Mucosa of rectum (tissue), 2 donors: ENCODE measurements at regions not wholly inside any gene's neighbourhood (a gene's known extent, or its start where the extent isn't known, plus 50 kb on each side); places are given as distances from the start of the nearest gene placed in this dataset.

Experiments
- H3K27ac ChIP-seq, 2 donors: one replicate each; pipeline ENCODE4 v1.7.0; 2013; ENCODE audit warnings: inconsistent platforms in 2 of 2, low read depth in 2 of 2, low read length in 2 of 2
- H3K27me3 ChIP-seq, 2 donors: one replicate each; pipeline ENCODE4 v1.7.0; 2013; ENCODE audit warnings: low read length in 2 of 2; ENCODE audit not compliant: control insufficient read depth in 2 of 2, insufficient read depth in 2 of 2
- H3K36me3 ChIP-seq, 2 donors: one replicate each; pipeline ENCODE4 v1.7.0; 2013; ENCODE audit warnings: low read length in 2 of 2; ENCODE audit not compliant: control insufficient read depth in 2 of 2, insufficient read depth in 2 of 2
- H3K4me1 ChIP-seq, 2 donors: one replicate each; pipeline ENCODE4 v1.7.0; 2013; ENCODE audit warnings: low read length in 2 of 2, mild to moderate bottlenecking in 1 of 2; ENCODE audit not compliant: control insufficient read depth in 2 of 2, insufficient read depth in 2 of 2
- H3K4me3 ChIP-seq, 2 donors: one replicate each; pipeline ENCODE4 v1.7.0; 2013; ENCODE audit warnings: low read length in 2 of 2
- H3K9ac ChIP-seq, 2 donors: one replicate each; pipeline ENCODE4 v1.7.0; 2013; ENCODE audit warnings: low read length in 2 of 2, low read depth in 1 of 2, mild to moderate bottlenecking in 1 of 2
- H3K9me3 ChIP-seq, 2 donors: one replicate each; pipeline ENCODE4 v1.7.0; 2013; ENCODE audit warnings: low read length in 2 of 2; ENCODE audit not compliant: control insufficient read depth in 2 of 2
- donor health status: healthy.
- donor health status: Normal muscosa, but diverticular disease.

- Histone ChIP-seq H3K9ac (no peak overlapping the region), H3K9me3 (no peaks in the 10 kb centered on the region), H3K27ac (no peak overlapping the region), H3K4me1 (no peaks in the 10 kb centered on the region), H3K36me3 (no peaks in the 10 kb centered on the region), H3K4me3 (no peak overlapping the region), H3K27me3 (no peaks in the 10 kb centered on the region)
Observed at GRCh38 chr9:120191141-120191540, 388.8 kb downstream of the CDK5RAP2 start.

GRCh38 chr9:120187758-120188157 lies 392.2 kb downstream of the CDK5RAP2 start:
- H3K4me3 ChIP-seq, result no peak overlapping the region
- no peaks in the 10 kb centered on the region for H3K36me3 ChIP-seq
- H3K9me3 ChIP-seq, result no peaks in the 10 kb centered on the region
- H3K4me1 ChIP-seq, result no peaks in the 10 kb centered on the region
- H3K9ac ChIP-seq, result no peak overlapping the region
- H3K27ac ChIP-seq, result no peak overlapping the region
- no peaks in the 10 kb centered on the region for H3K27me3 ChIP-seq

- H3K27ac ChIP-seq, result no peak overlapping the region
- H3K4me1 ChIP-seq, result no peaks in the 10 kb centered on the region
- no peaks in the 10 kb centered on the region for H3K27me3 ChIP-seq
- H3K9me3 ChIP-seq, result no peaks in the 10 kb centered on the region
- H3K4me3 ChIP-seq, result no peak overlapping the region
- H3K36me3 ChIP-seq, result no peaks in the 10 kb centered on the region
- H3K9ac ChIP-seq, result no peak overlapping the region
Observed at GRCh38 chr9:120186276-120186675, 393.7 kb downstream of the CDK5RAP2 start.

GRCh38 chr9:120184266-120184665 lies 395.7 kb downstream of the CDK5RAP2 start:
- H3K4me1 ChIP-seq, result no peaks in the 10 kb centered on the region
- H3K4me3 ChIP-seq, result no peak overlapping the region
- no peak overlapping the region for H3K27ac ChIP-seq
- no peaks in the 10 kb centered on the region for H3K36me3 ChIP-seq
- no peaks in the 10 kb centered on the region for H3K9me3 ChIP-seq
- no peaks in the 10 kb centered on the region for H3K27me3 ChIP-seq
- no peak overlapping the region for H3K9ac ChIP-seq

GRCh38 chr9:120183615-120184014 lies 396.4 kb downstream of the CDK5RAP2 start:
- Histone ChIP-seq H3K9ac (no peak overlapping the region), H3K9me3 (no peaks in the 10 kb centered on the region), H3K4me3 (no peak overlapping the region), H3K4me1 (no peaks in the 10 kb centered on the region), H3K27me3 (no peaks in the 10 kb centered on the region), H3K36me3 (no peaks in the 10 kb centered on the region), H3K27ac (no peak overlapping the region)

GRCh38 chr9:120182011-120182410 lies 398.0 kb downstream of the CDK5RAP2 start:
- Histone ChIP-seq H3K4me3 (no peak overlapping the region), H3K36me3 (no peaks in the 10 kb centered on the region), H3K27me3 (no peaks in the 10 kb centered on the region), H3K4me1 (no peaks in the 10 kb centered on the region), H3K9me3 (no peaks in the 10 kb centered on the region), H3K27ac (no peak overlapping the region), H3K9ac (no peak overlapping the region)

- H3K27me3 ChIP-seq, result no peaks in the 10 kb centered on the region
- H3K36me3 ChIP-seq, result no peaks in the 10 kb centered on the region
- H3K27ac ChIP-seq, result no peak overlapping the region
- no peak overlapping the region for H3K9ac ChIP-seq
- H3K4me1 ChIP-seq, result no peaks in the 10 kb centered on the region
- no peaks in the 10 kb centered on the region for H3K9me3 ChIP-seq
- H3K4me3 ChIP-seq, result no peak overlapping the region
Observed at GRCh38 chr9:120177121-120177520, 402.8 kb downstream of the CDK5RAP2 start.

GRCh38 chr9:120175031-120175430 lies 404.9 kb downstream of the CDK5RAP2 start:
- H3K4me1 ChIP-seq, result no peaks in the 10 kb centered on the region
- H3K9ac ChIP-seq, result no peak overlapping the region
- no peak overlapping the region for H3K27ac ChIP-seq
- H3K9me3 ChIP-seq, result no peaks in the 10 kb centered on the region
- H3K4me3 ChIP-seq, result no peak overlapping the region
- no peaks in the 10 kb centered on the region for H3K36me3 ChIP-seq
- no peaks in the 10 kb centered on the region for H3K27me3 ChIP-seq

- Histone ChIP-seq H3K9ac (no peak overlapping the region), H3K9me3 (no peaks in the 10 kb centered on the region), H3K27ac (no peak overlapping the region), H3K4me1 (no peaks in the 10 kb centered on the region), H3K27me3 (no peaks in the 10 kb centered on the region), H3K4me3 (no peak overlapping the region), H3K36me3 (no peaks in the 10 kb centered on the region)
Observed at GRCh38 chr9:120161776-120162175, 418.2 kb downstream of the CDK5RAP2 start.

GRCh38 chr9:120158221-120158620 lies 421.7 kb downstream of the CDK5RAP2 start:
- H3K27ac ChIP-seq, result no peak overlapping the region
- H3K9me3 ChIP-seq, result no peaks in the 10 kb centered on the region
- no peaks in the 10 kb centered on the region for H3K4me1 ChIP-seq
- no peaks in the 10 kb centered on the region for H3K36me3 ChIP-seq
- H3K9ac ChIP-seq, result no peak overlapping the region
- H3K27me3 ChIP-seq, result no peaks in the 10 kb centered on the region
- H3K4me3 ChIP-seq, result no peak overlapping the region

GRCh38 chr9:120156376-120156775 lies 423.6 kb downstream of the CDK5RAP2 start:
- no peak overlapping the region for H3K9ac ChIP-seq

More at GRCh38 chr9:120156376-120156775, 423.6 kb downstream of the CDK5RAP2 start:
- Histone ChIP-seq H3K36me3 (no peaks in the 10 kb centered on the region), H3K9me3 (no peaks in the 10 kb centered on the region), H3K4me1 (no peaks in the 10 kb centered on the region), H3K27me3 (no peaks in the 10 kb centered on the region), H3K27ac (no peak overlapping the region), H3K4me3 (no peak overlapping the region)
